Left kidney (tissue), 1 donor: ENCODE measurements at regions not wholly inside any gene's neighbourhood (a gene's known extent, or its start where the extent isn't known, plus 50 kb on each side); places are given as distances from the start of the nearest gene placed in this dataset.

ENCODE experiments used
- DNase-seq: peaks from one replicate; pipeline ENCODE4 v3.0.0-alpha.2; 2013

- DNase-seq = no peak
Measured at GRCh38 chr18:77448046-77448445, 198.4 kb downstream of the GALR1 start.

GRCh38 chr18:77455004-77455403 lies 205.4 kb downstream of the GALR1 start:
- DNase-seq = no peak

- DNase-seq = no peak
Measured at GRCh38 chr18:77457681-77458080, 208.0 kb downstream of the GALR1 start.

- no peak for DNase-seq
Measured at GRCh38 chr18:77461062-77461688, 211.5 kb downstream of the GALR1 start.

GRCh38 chr18:77464917-77465316 lies 215.3 kb downstream of the GALR1 start:
- no peak for DNase-seq

GRCh38 chr18:77466890-77467289 lies 217.2 kb downstream of the GALR1 start:
- no peak for DNase-seq

GRCh38 chr18:77469131-77469530 lies 219.5 kb downstream of the GALR1 start:
- no peak for DNase-seq

- no peak for DNase-seq
Measured at GRCh38 chr18:77470569-77471413, 221.1 kb downstream of the GALR1 start.

GRCh38 chr18:77472509-77472908 lies 222.9 kb downstream of the GALR1 start:
- no peak for DNase-seq

- DNase-seq = no peak
Measured at GRCh38 chr18:77478646-77479442, 229.2 kb downstream of the GALR1 start.

- no peak for DNase-seq
Measured at GRCh38 chr18:77481541-77481940, 231.9 kb downstream of the GALR1 start.

- no peak for DNase-seq
Measured at GRCh38 chr18:77482190-77483085, 232.8 kb downstream of the GALR1 start.

- no peak for DNase-seq
Measured at GRCh38 chr18:77486985-77487384, 237.3 kb downstream of the GALR1 start.

GRCh38 chr18:77487951-77488740 lies 238.5 kb downstream of the GALR1 start:
- DNase-seq = no peak

GRCh38 chr18:77495079-77495478 lies 245.4 kb downstream of the GALR1 start:
- no peak for DNase-seq

GRCh38 chr18:77495982-77496690 lies 246.5 kb downstream of the GALR1 start:
- DNase-seq = no peak

GRCh38 chr18:77501266-77501665 lies 251.6 kb downstream of the GALR1 start:
- DNase-seq = no peak

- no peak for DNase-seq
Measured at GRCh38 chr18:77505499-77505898, 255.9 kb downstream of the GALR1 start.

GRCh38 chr18:77512152-77512551 lies 262.5 kb downstream of the GALR1 start:
- DNase-seq = no peak

GRCh38 chr18:77517901-77518300 lies 268.3 kb downstream of the GALR1 start:
- no peak for DNase-seq
